ENCODE measurements at regions not wholly inside any gene's neighbourhood (a gene's known extent, or its start where the extent isn't known, plus 50 kb on each side); places are given as distances from the start of the nearest gene placed in this dataset.

DNA sequence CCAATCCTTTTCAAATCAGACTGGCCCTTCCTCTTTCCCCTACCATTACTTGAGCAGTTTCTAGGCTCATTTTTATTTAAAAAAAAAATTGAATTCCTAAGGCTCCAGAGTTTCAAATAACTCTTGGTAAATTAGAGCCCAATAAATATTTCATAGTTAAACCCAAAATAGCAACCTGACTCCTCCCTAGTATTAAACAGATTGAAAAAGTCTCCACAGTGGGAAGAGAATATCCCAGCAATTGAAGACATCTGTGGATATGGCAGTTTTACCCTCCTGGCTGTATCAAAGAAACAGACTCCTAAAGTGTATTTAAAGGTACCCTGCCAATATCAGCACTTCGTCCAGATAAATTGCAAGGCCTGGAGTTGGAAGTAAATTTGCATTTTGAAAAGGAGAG, 52.7 kb upstream of the GDNF start:
- no peak overlapping the region for H3K4me3 ChIP-seq (ENCODE audit: extremely low read depth, insufficient read depth, low read length, poor library complexity, severe bottlenecking)
- H3K36me3 ChIP-seq (ENCODE audit: control insufficient read depth, insufficient read depth, low read length): no peaks in the 10 kb centered on the region
- peaks cover 5% of the 10 kb centered on the region for H3K4me1 ChIP-seq (ENCODE audit: control insufficient read depth, insufficient read depth, low read length, poor library complexity, severe bottlenecking)
- no peak overlapping the region for H3K27ac ChIP-seq (ENCODE audit: low read depth, low read length, severe bottlenecking)
- no peaks in the 10 kb centered on the region for H3K9me3 ChIP-seq (ENCODE audit: control insufficient read depth, low read length)
- 100% methylated on average over 1 of the region's 1 CpG; no CpG with 5 or more reads in 1 of the 2 experiments for WGBS, 2 experiments (ENCODE audit: insufficient coverage in 2 of 2)

- Histone ChIP-seq H3K4me3 (ENCODE audit: extremely low read depth, insufficient read depth, low read length, poor library complexity, severe bottlenecking) (no peak overlapping the region), H3K36me3 (ENCODE audit: control insufficient read depth, insufficient read depth, low read length) (no peaks in the 10 kb centered on the region)
- WGBS, 2 experiments (ENCODE audit: insufficient coverage in 2 of 2): no CpG with 5 or more reads among the region's 1 CpG
Observed at GRCh38 chr5:37891832-37892231, 52.0 kb upstream of the GDNF start.

GRCh38 chr5:37889612-37890317, 49.9 kb upstream of the GDNF start:
- H3K4me1 ChIP-seq (ENCODE audit: control insufficient read depth, insufficient read depth, low read length, poor library complexity, severe bottlenecking): peaks cover 5% of the 10 kb centered on the region
- H3K9me3 ChIP-seq (ENCODE audit: control insufficient read depth, low read length): no peaks in the 10 kb centered on the region
- H3K4me3 ChIP-seq (ENCODE audit: extremely low read depth, insufficient read depth, low read length, poor library complexity, severe bottlenecking): no peak overlapping the region
- H3K36me3 ChIP-seq (ENCODE audit: control insufficient read depth, insufficient read depth, low read length): no peaks in the 10 kb centered on the region
- 90 to 94% methylated on average over 5 of the region's 8 CpGs for WGBS, 2 experiments (ENCODE audit: insufficient coverage in 2 of 2)
- no peak overlapping the region for H3K27ac ChIP-seq (ENCODE audit: low read depth, low read length, severe bottlenecking)

More at GRCh38 chr5:37891832-37892231, 52.0 kb upstream of the GDNF start:
- Histone ChIP-seq H3K4me1 (ENCODE audit: control insufficient read depth, insufficient read depth, low read length, poor library complexity, severe bottlenecking) (peaks cover 5% of the 10 kb centered on the region), H3K27ac (ENCODE audit: low read depth, low read length, severe bottlenecking) (no peak overlapping the region), H3K9me3 (ENCODE audit: control insufficient read depth, low read length) (no peaks in the 10 kb centered on the region)

All from mesodermal cell (in vitro differentiated cells).